Sigmoid colon (tissue), 6 donors: ENCODE measurements at regions not wholly inside any gene's neighbourhood (a gene's known extent, or its start where the extent isn't known, plus 50 kb on each side); places are given as distances from the start of the nearest gene placed in this dataset.
"Not testable (repeated sequence)": the region's sequence is repeated elsewhere in the genome, so short reads cannot be mapped to it uniquely, and the experiment has no call there.

Experiments
- DNase-seq: peaks from one replicate; pipeline ENCODE4 v3.0.0-alpha.2; 2019
- H3K27ac ChIP-seq, 4 donors: fragments of 200-600 bp; sonication (generic); one replicate each; pipeline ENCODE4 v1.5.1; 2016 to 2019; ENCODE audit warnings: mild to moderate bottlenecking in 1 of 4
- H3K27me3 ChIP-seq, 3 donors: fragments of 200-600 bp; sonication (generic); one replicate each; pipeline ENCODE4 v1.5.1; 2019; ENCODE audit warnings: mild to moderate bottlenecking in 1 of 3
- H3K36me3 ChIP-seq, 4 donors: fragments of 200-600 bp; sonication (generic); one replicate each; pipeline ENCODE4 v1.5.1; 2016 to 2019
- H3K4me1 ChIP-seq, 4 donors: fragments of 200-600 bp; sonication (generic); one replicate each; pipeline ENCODE4 v1.5.1; 2017 to 2019
- H3K4me3 ChIP-seq, 4 donors: fragments of 200-600 bp; sonication (generic); one replicate each; pipeline ENCODE4 v1.5.1; 2017 to 2019; ENCODE audit warnings: mild to moderate bottlenecking in 2 of 4, moderate library complexity in 1 of 4
- H3K9me3 ChIP-seq, 4 donors: fragments of 200-600 bp in 3 of 4; sonication (generic) in 3 of 4; one replicate each; pipeline versions ENCODE4 v1.5.1 to v1.6.1; 2013 to 2019
- CTCF ChIP-seq, 4 experiments: fragments of 450-650 bp in 3 of 4; fragments of 200-600 bp in 1 of 4; IDR thresholded peaks; one replicate each; pipeline ENCODE4 v1.5.1; 2016 to 2019; ENCODE audit warnings: antibody characterized with exemption in 4 of 4, mild to moderate bottlenecking in 3 of 4, moderate library complexity in 2 of 4
- EP300 ChIP-seq, 4 donors: sonication (generic); formaldehyde crosslinking; IDR thresholded peaks; one replicate each; pipeline ENCODE4 v1.6.1; 2017; ENCODE audit warnings: antibody characterized with exemption in 4 of 4
- POLR2A ChIP-seq, 2 donors: fragments of 450-650 bp; IDR thresholded peaks; one replicate each; pipeline ENCODE4 v1.6.1; 2016; ENCODE audit warnings: antibody characterized with exemption in 2 of 2, mild to moderate bottlenecking in 2 of 2, moderate library complexity in 2 of 2
- POLR2AphosphoS5 ChIP-seq, 4 donors: sonication (generic); formaldehyde crosslinking; IDR thresholded peaks; one replicate each; pipeline ENCODE4 v1.6.1; 2017; ENCODE audit warnings: antibody characterized with exemption in 4 of 4
- WGBS, 2 donors: extraction: QIAGEN DNeasy Blood & Tissue Kit; methylation state at CpG; one replicate each; pipeline ENCODE4 v1.1.7; 2013; 5-methylcytosine and 5-hydroxymethylcytosine counted together
- intact Hi-C: fragments of 100-400 bp; cut with DNase I; formaldehyde crosslinking; loops from one replicate; pipeline ENCODE4 v1.15.1; 2023
- donor health status: healthy with polysubstance abuse.
- donor health status: healthy.

GRCh38 chrX:114046695-114047279 lies 537.1 kb upstream of the HTR2C start:
- TF ChIP-seq POLR2A (IDR thresholded peaks at IDR 0.05) = no peak
- TF ChIP-seq CTCF (IDR thresholded peaks at IDR 0.05) = no peak
- Histone ChIP-seq H3K36me3 (no peaks in the 10 kb centered on the region), H3K27ac (no peak overlapping the region), H3K27me3 (no peaks in the 10 kb centered on the region), H3K4me1 (no peaks in the 10 kb centered on the region), H3K9me3 (no peaks in the 10 kb centered on the region), H3K4me3 (no peak overlapping the region)
- intact Hi-C loops = no loop called here
- DNase-seq = no peak
- WGBS, 2 donors = 78 to 80% methylated on average over 6 of the region's 6 CpGs

GRCh38 chrX:114041470-114041869 lies 542.4 kb upstream of the HTR2C start:
- intact Hi-C loops, H3K27me3 ChIP-seq, H3K27ac ChIP-seq, H3K9me3 ChIP-seq, H3K4me3 ChIP-seq, DNase-seq, H3K4me1 ChIP-seq, H3K36me3 ChIP-seq: not testable (repeated sequence)
- WGBS, 2 donors = 73 to 82% methylated on average over 8 of the region's 8 CpGs

GRCh38 chrX:114040661-114041269 lies 543.1 kb upstream of the HTR2C start:
- H3K27me3 ChIP-seq, H3K27ac ChIP-seq, DNase-seq, intact Hi-C loops, H3K4me1 ChIP-seq, H3K36me3 ChIP-seq, H3K9me3 ChIP-seq, H3K4me3 ChIP-seq: not testable (repeated sequence)
- 80 to 84% methylated on average over 17 of the region's 18 CpGs for WGBS, 2 donors

GRCh38 chrX:114040111-114040510 lies 543.8 kb upstream of the HTR2C start:
- intact Hi-C loops, H3K4me3 ChIP-seq, H3K27me3 ChIP-seq, DNase-seq, H3K36me3 ChIP-seq, H3K4me1 ChIP-seq, H3K9me3 ChIP-seq, H3K27ac ChIP-seq: not testable (repeated sequence)
- 75 to 77% methylated on average over 8 of the region's 8 CpGs for WGBS, 2 donors

- no peaks in the 10 kb centered on the region for H3K36me3 ChIP-seq
- H3K27ac ChIP-seq = no peak overlapping the region
- no peak for TF ChIP-seq POLR2A (IDR thresholded peaks at IDR 0.05)
- TF ChIP-seq EP300 (IDR thresholded peaks at IDR 0.05) = no peak
- TF ChIP-seq POLR2AphosphoS5 (IDR thresholded peaks at IDR 0.05) = no peak
- no peak for TF ChIP-seq CTCF (IDR thresholded peaks at IDR 0.05)
- H3K27me3 ChIP-seq = no peaks in the 10 kb centered on the region
- H3K4me3 ChIP-seq = no peak overlapping the region
- H3K9me3 ChIP-seq = no peaks in the 10 kb centered on the region
- H3K4me1 ChIP-seq = no peaks in the 10 kb centered on the region
- WGBS, 2 donors = 59 to 81% methylated on average over 1 of the region's 1 CpG
- intact Hi-C loops = no loop called here
- DNase-seq = no peak
These were observed 545.5 kb upstream of the HTR2C start for GRCh38 chrX:114038358-114038757.

GRCh38 chrX:114037515-114037914 lies 546.4 kb upstream of the HTR2C start:
- Histone ChIP-seq H3K27me3 (no peaks in the 10 kb centered on the region), H3K4me3 (no peak overlapping the region), H3K36me3 (no peaks in the 10 kb centered on the region), H3K4me1 (no peaks in the 10 kb centered on the region), H3K27ac (no peak overlapping the region), H3K9me3 (no peaks in the 10 kb centered on the region)
- no peak for DNase-seq
- intact Hi-C loops = no loop called here
- 87 to 93% methylated on average over 2 of the region's 2 CpGs for WGBS, 2 donors
- no peak for TF ChIP-seq EP300 (IDR thresholded peaks at IDR 0.05)
- TF ChIP-seq POLR2AphosphoS5 (IDR thresholded peaks at IDR 0.05) = no peak
- no peak for TF ChIP-seq CTCF (IDR thresholded peaks at IDR 0.05)
- no peak for TF ChIP-seq POLR2A (IDR thresholded peaks at IDR 0.05)
